ENCODE measurements at regions not wholly inside any gene's neighbourhood (a gene's known extent, or its start where the extent isn't known, plus 50 kb on each side); places are given as distances from the start of the nearest gene placed in this dataset.

GRCh38 chr13:33953781-33954180 is 135.8 kb downstream of the RFC3 start:
- no peak for ATAC-seq

DNA sequence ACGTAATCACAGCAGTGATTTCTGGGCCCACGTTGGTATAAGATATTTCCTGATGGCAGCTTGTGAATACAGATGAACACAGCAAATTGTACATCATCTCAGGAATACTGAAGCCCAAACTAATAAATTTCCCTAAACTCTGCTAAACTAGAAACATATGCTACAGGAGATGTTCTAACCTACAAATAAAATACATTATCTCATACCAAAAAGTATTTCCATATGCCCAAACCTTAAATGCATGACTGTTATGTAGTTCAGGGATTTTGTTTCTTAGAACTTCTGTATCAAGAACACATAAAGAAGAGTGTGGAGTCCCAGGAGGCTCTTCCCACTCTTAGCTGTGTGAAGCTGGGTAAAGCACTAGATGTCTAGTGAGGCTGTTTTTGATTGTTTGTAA is 138.4 kb downstream of the RFC3 start:
- no peak for ATAC-seq

- no peak for ATAC-seq
Observed at GRCh38 chr13:33957497-33957905, 139.6 kb downstream of the RFC3 start.

- no peak for ATAC-seq
Observed at GRCh38 chr13:33958964-33959363, 141.0 kb downstream of the RFC3 start.

- ATAC-seq: no peak
Observed at GRCh38 chr13:33963134-33963533, 145.2 kb downstream of the RFC3 start.

GRCh38 chr13:33963895-33964294 is 145.9 kb downstream of the RFC3 start:
- no peak for ATAC-seq

DNA sequence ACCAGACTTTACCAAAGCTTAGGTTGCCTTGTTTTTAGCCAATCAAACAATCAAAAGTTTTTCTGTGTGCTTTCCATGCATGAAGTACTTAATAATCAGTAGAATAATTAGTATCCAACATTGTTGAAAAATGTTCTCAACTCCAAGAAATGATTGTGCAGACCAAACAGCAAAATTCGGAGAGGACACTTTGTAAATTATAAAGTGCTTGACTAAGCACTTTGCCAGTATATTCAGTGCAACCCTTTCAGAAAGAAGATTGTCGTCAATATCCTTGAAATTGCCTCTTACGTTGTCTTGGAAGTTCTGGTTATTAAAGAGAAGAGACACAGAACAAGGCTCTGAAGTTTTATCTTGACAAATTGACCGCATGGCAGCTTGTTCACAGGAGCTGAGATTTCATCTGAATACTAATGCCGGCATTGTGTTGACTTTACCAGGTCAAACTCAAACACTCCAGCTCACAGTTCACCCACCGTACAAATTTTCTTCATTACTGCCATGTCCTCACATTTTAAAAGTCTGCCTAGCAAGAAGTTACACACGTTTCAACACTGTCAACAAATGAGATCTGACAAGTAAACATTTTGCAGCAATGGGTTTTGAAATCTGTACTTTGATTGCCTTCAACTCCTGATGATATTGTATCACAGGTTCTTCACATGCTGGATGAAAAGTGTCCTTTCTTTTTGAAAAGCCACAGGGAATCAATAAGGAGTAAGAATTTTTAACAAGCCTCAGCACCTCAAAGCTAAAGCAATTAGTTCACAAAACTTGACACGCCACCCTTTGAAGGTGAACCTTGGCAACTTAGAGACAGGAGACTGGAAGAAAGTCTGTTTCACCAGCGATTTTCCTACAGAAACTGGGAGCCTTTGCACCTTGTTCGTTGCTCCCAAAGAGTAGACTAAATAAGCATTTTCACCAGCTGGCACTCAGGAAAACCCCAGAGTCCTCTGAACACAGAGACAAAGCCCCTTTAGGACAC is 150.9 kb downstream of the RFC3 start:
- ATAC-seq: no peak

- ATAC-seq: no peak
Observed at GRCh38 chr13:33970746-33971561, 153.0 kb downstream of the RFC3 start.

GRCh38 chr13:33971562-33971819 is 153.5 kb downstream of the RFC3 start:
- ATAC-seq: no peak

GRCh38 chr13:33973194-33973593 is 155.2 kb downstream of the RFC3 start:
- no peak for ATAC-seq

DNA sequence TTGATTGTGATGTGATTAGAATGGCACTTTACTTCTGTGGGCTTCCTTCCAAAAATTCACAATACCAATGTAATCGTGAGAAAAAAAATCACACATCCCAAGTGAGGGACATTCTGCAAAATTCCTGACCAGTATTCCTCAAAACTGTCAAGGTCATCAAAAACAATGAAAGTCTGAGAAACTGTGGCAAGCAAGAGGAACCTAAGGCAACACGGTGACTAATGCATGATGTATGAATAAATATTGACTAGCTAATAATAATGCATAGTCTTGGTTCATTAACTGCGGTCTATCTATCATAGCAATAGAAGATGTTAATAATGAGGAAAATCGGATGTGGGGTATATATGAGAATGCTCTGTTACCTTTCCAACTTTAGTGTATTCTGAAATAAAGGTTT is 159.0 kb downstream of the RFC3 start:
- ATAC-seq: no peak

DNA sequence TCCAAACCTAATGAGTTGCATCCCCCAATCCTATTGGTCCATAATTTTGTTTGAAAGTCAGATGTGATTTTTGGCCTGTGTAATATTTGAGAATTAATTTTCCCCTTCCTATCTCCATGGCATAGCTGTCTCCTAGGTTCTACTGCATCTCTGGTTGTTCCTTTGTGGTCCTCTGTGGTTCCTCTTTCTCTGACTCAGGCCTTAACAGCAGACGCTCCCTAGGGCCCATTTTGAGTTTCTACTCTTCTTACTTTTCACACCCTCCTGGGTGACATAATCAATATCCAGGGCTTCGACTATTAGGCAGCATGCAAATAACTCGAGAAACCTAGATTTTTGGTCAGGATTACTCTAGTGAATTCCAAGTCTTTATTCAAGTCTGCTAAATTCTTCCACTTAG is 160.7 kb downstream of the RFC3 start:
- no peak for ATAC-seq

- no peak for ATAC-seq
Observed at GRCh38 chr13:33992881-33993336, 175.0 kb downstream of the RFC3 start.

DNA sequence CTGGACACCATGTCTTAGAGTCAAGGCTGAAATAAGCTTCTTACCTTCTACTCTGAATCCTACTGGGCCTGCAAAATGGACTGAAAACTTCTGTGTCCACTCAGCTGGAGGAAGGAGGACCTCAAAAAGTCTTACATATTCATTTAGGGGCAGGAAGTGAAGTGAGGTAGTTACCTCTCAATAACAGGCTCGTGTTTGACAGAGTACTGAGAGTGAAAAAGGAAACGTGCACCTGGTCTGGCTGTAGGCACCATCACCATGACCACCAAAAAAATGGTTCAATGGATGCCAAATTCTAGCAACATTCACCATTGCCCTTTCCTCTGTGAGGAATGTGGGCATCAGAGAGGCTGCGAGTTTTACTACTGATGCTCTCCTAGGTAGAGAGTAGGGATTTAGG is 176.2 kb downstream of the RFC3 start:
- ATAC-seq: no peak

DNA sequence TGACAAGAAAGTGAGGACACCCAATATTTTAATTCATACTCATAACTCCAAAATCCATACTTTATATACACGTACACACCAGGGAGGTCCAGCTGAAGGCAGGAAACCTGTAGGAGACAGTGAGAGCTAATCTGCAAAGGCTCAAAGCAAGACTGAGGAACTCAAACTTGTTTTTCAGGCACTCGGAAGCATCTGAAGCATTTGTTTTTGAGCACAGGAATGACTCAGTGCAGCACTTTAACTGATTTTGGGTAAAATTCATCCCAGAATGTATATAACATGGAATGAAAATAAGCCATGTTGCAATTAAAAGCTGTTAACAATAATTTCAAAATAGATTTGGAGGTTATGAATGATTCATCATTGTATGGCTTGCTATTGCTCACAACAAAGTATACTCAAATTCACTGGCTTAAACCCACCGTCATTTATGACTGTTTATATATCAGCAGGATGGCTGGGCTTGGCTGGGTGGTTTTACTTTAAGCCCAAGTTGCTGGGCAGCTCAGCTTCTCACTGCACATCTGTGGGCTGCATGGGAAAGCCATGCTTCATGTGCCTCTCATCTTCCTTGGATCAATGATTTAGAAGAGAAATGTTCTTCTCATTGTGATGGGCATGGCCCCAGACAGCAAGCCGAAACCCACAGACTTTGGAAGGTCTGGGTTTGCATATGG is 177.0 kb downstream of the RFC3 start:
- no peak for ATAC-seq

DNA sequence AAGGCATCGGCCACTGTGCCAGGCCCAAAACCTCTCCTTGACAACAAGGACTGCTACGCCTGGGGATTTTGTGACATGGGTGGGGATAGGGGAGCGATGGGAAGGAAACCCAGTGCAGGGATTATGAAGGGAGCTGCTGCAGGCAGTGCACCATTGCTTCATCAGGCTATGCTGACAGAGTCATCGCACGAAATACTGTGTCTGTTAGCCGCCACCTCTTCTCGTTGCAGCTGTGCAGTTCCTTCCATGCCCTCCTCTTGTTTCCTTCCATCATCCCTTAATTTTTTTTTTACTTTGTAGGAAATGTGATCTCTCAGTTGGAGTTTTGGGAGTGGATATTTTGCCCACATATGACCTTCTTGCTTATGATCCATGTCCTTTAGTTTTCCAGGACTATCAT is 178.7 kb downstream of the RFC3 start:
- no peak for ATAC-seq

DNA sequence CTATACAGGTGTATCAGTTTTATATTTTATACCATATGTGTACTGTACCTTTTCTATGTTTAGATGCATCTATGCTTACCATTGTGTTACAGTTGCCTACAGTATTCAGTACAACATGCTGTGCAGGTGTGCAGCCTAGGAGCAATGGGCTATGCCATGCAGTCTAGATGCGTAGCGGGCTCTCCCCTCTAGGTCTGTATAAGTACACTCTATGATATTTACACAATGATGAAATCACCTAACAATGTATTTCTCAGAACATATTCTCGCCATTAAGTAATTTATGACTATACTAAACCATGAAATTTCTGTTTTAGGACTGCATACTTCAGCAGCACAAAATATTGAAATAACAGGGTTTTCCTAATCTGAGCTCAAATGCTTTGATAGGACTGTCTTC is 179.6 kb downstream of the RFC3 start:
- no peak for ATAC-seq

- ATAC-seq: no peak
Observed at GRCh38 chr13:33999811-34000605, 182.1 kb downstream of the RFC3 start.

DNA sequence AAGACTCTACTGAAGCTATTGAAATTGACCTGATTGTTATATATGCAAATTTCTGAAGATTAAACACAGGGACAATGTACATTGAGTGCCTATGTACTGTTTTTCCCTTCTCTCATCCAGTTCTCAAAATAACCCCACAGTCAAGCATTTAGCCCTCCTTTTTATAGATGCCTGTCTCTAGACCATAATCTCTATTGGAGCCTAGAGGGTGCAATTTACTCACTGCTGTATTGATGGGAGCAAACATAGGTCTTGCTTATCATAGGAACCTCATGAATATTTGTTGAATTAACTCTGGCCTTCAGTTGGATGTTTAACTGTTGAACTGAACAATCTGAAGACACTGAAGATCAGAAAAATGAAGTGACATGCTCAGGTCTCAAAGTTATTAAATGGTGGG is 183.0 kb downstream of the RFC3 start:
- no peak for ATAC-seq

GRCh38 chr13:34001389-34001788 is 183.4 kb downstream of the RFC3 start:
- ATAC-seq: no peak

- no peak for ATAC-seq
Observed at GRCh38 chr13:34002141-34002540, 184.2 kb downstream of the RFC3 start.

- no peak for ATAC-seq
Observed at GRCh38 chr13:34002924-34003323, 185.0 kb downstream of the RFC3 start.
